A549 (cell line): ENCODE measurements at regions not wholly inside any gene's neighbourhood (a gene's known extent, or its start where the extent isn't known, plus 50 kb on each side); places are given as distances from the start of the nearest gene placed in this dataset.

Source experiments
- ATAC-seq, 2 experiments: fragments of 200-7000 bp in 1 of 2; fragments of >200 bp in 1 of 2; cut with Nextera tagmentation in 1 of 2; cut with Tn5 transposase in 1 of 2; 3 replicates each; pipeline versions ENCODE4 v1.8.0 to v1.9.1; 2018 to 2020; ENCODE audit warnings: mild to moderate bottlenecking in 1 of 2, moderate library complexity in 1 of 2
- CTCF ChIA-PET: fragments of 300-600 bp; sonication (Branson Sonifier 250); formaldehyde crosslinking; extraction: SDS; loops from one replicate; lab custom pipeline; 2021; ENCODE audit warnings: antibody characterized with exemption, inconsistent platforms; lab: Yijun Ruan, JAX
- POLR2A ChIA-PET: fragments of 350-600 bp; formaldehyde crosslinking; extraction: SDS; loops from one replicate; lab custom pipeline; 2021; ENCODE audit warnings: antibody characterized with exemption, inconsistent platforms; lab: Yijun Ruan, JAX
- DNase-seq, 2 experiments: peaks; one replicate each; pipeline versions ENCODE4 v3.0.0 to v3.0.0-alpha.2; 2011 to 2016; ENCODE audit warnings: low read depth in 1 of 2, low spot score in 1 of 2
- FAIRE-seq: peaks from 2 replicates; lab custom pipeline; 2011; peaks lifted over from hg19 to GRCh38; lab: Jason Lieb, UNC
- H3K27ac ChIP-seq, 2 experiments: fragments of >200 bp; sonication (Bioruptor Twin); formaldehyde crosslinking; 3 replicates each; pipeline ENCODE4 v1.5.1; 2016 to 2017
- H3K4me1 ChIP-seq: fragments of >200 bp; sonication (Bioruptor Twin); formaldehyde crosslinking; 3 replicates; pipeline ENCODE4 v1.6.1; 2016
- H3K4me2 ChIP-seq: fragments of >200 bp; sonication (Bioruptor Twin); formaldehyde crosslinking; 3 replicates; pipeline ENCODE4 v1.6.1; 2016
- H3K4me3 ChIP-seq: fragments of >200 bp; sonication (Bioruptor Twin); formaldehyde crosslinking; 3 replicates; pipeline ENCODE4 v1.5.1; 2016
- H3K9me3 ChIP-seq: fragments of >200 bp; sonication (Bioruptor Twin); formaldehyde crosslinking; 3 replicates; pipeline ENCODE4 v1.6.1; 2016
- CBX2 ChIP-seq: fragments of 200-600 bp; sonication (generic); IDR thresholded peaks from 2 replicates; pipeline ENCODE4 v1.6.1; 2016; ENCODE audit warnings: low read depth, mild to moderate bottlenecking, borderline replicate concordance
- CTCF ChIP-seq: fragments of >200 bp; sonication (Bioruptor Twin); formaldehyde crosslinking; IDR thresholded peaks from 3 replicates; pipeline ENCODE4 v1.5.1; 2016
- ESRRA ChIP-seq: fragments of 150-350 bp; IDR thresholded peaks from 2 replicates; pipeline ENCODE4 v1.6.1; 2014; ENCODE audit warnings: mild to moderate bottlenecking, low read length, borderline replicate concordance
- FOSB ChIP-seq: fragments of 250-450 bp; sonication (Bioruptor Pico); IDR thresholded peaks from 2 replicates; pipeline ENCODE4 v1.5.0; 2020; ENCODE audit warnings: mild to moderate bottlenecking, moderate library complexity
- FOSL2 ChIP-seq, 2 experiments: fragments of 450-650 bp in 1 of 2; fragments of >200 bp in 1 of 2; sonication (Bioruptor Twin) in 1 of 2; formaldehyde crosslinking; IDR thresholded peaks; 2 replicates each; pipeline versions ENCODE4 v1.5.0 to v1.6.1; 2016 to 2020; ENCODE audit warnings: mild to moderate bottlenecking in 1 of 2, moderate library complexity in 1 of 2
- GATA3 ChIP-seq: IDR thresholded peaks from 2 replicates; pipeline ENCODE4 v1.6.1; 2012; ENCODE audit warnings: borderline replicate concordance
- HMGXB4 ChIP-seq: fragments of 250-450 bp; sonication (Bioruptor Pico); IDR thresholded peaks from 2 replicates; pipeline ENCODE4 v1.5.0; 2021; ENCODE audit warnings: mild to moderate bottlenecking, moderate library complexity, borderline replicate concordance
- MAZ ChIP-seq: fragments of 150-350 bp; IDR thresholded peaks from 2 replicates; pipeline ENCODE4 v1.6.1; 2014; ENCODE audit warnings: antibody characterized with exemption, low read depth, low read length, borderline replicate concordance
- NFE2L2 ChIP-seq: fragments of 150-350 bp; conservative IDR thresholded peaks from 2 replicates; pipeline ENCODE4 v1.6.1; 2014; ENCODE audit warnings: low read length
- NPAS2 ChIP-seq: fragments of 250-450 bp; sonication (Bioruptor Pico); IDR thresholded peaks from 2 replicates; pipeline ENCODE4 v1.8.0; 2022; ENCODE audit warnings: mild to moderate bottlenecking, moderate library complexity, borderline replicate concordance
- NR3C1 ChIP-seq: fragments of >200 bp; sonication (Bioruptor Twin); formaldehyde crosslinking; IDR thresholded peaks from 3 replicates; pipeline ENCODE4 v1.6.1; 2017
- PHF8 ChIP-seq: fragments of 200-600 bp; sonication (generic); IDR thresholded peaks from 2 replicates; pipeline ENCODE4 v1.6.1; 2016; ENCODE audit warnings: low read depth, mild to moderate bottlenecking, antibody characterized with exemption, moderate library complexity, borderline replicate concordance
- RCOR1 ChIP-seq: fragments of 150-350 bp; IDR thresholded peaks from 2 replicates; pipeline ENCODE4 v1.6.1; 2014; ENCODE audit warnings: antibody characterized with exemption, low read length, low read depth
- RNF2 ChIP-seq: fragments of 200-600 bp; sonication (generic); IDR thresholded peaks from 2 replicates; pipeline ENCODE4 v1.6.1; 2016; ENCODE audit warnings: low read depth, mild to moderate bottlenecking, antibody characterized with exemption, moderate library complexity, borderline replicate concordance
- SMC3 ChIP-seq: fragments of >200 bp; sonication (Bioruptor Twin); formaldehyde crosslinking; IDR thresholded peaks from 3 replicates; pipeline ENCODE4 v1.6.1; 2018; ENCODE audit warnings: inconsistent platforms
- SREBF2 ChIP-seq: fragments of 450-650 bp; IDR thresholded peaks from 2 replicates; pipeline ENCODE4 v1.6.1; 2014; ENCODE audit warnings: mild to moderate bottlenecking, moderate library complexity
- TFCP2L1 ChIP-seq: fragments of 250-450 bp; sonication (Bioruptor Pico); IDR thresholded peaks from 2 replicates; pipeline ENCODE4 v1.5.0; 2021; ENCODE audit warnings: mild to moderate bottlenecking
- ZC3H11A ChIP-seq: fragments of 450-650 bp; IDR thresholded peaks from 2 replicates; pipeline ENCODE4 v1.6.1; 2014; ENCODE audit warnings: antibody characterized with exemption, mild to moderate bottlenecking
- WGBS: methylation state at CpG from one replicate; pipeline ENCODE4 v1.1.6; 2017; ENCODE audit errors: missing lambda C conversion rate; 5-methylcytosine and 5-hydroxymethylcytosine counted together
- TF ChIP-seq, protein P1 (sequence below): fragments of 150-350 bp; IDR thresholded peaks from 2 replicates; pipeline ENCODE4 v1.6.1; 2014; ENCODE audit warnings: low read depth, mild to moderate bottlenecking, low read length
- TF ChIP-seq, protein P2 (sequence below): fragments of 200-600 bp; sonication (generic); IDR thresholded peaks from 2 replicates; pipeline ENCODE4 v1.6.1; 2016; ENCODE audit warnings: antibody characterized with exemption, mild to moderate bottlenecking, moderate library complexity
- TF ChIP-seq, protein P3 (sequence below): IDR thresholded peaks from 2 replicates; pipeline ENCODE4 v1.6.1; 2012; ENCODE audit warnings: low read depth, borderline replicate concordance

DNA sequence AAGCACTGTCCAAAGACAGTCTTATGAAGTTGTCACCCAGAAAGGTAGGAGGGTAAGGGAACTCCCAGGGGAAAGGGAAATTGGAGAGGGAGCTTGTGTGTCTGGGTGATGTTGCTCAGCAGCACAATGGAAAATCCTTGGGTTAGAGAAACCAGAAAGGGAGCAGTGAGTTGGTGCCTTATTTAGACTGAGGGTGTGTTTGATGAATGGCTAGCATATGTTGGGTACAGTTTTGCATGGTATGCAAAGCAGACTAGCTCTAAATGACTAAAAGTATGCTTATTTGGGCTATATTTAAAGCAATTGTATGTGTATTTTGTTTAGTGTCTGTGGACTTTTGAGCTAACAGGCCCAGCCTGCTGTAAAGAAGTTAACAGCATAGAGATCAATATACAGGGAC, 2884.6 kb upstream of the PCDH20 start:
- no peak for FAIRE-seq
- no peaks in the 10 kb centered on the region for H3K9me3 ChIP-seq
- POLR2A ChIA-PET, result no interaction called here
- no peak for TF ChIP-seq PHF8
- TF ChIP-seq FOSB (CRISPR knock-in tag), result no peak
- TF ChIP-seq NFE2L2, result no peak
- no peak for TF ChIP-seq SREBF2
- no peak for TF ChIP-seq ZC3H11A
- no peak for TF ChIP-seq RCOR1
- no peaks in the 10 kb centered on the region for H3K4me1 ChIP-seq
- H3K4me2 ChIP-seq, result no peak overlapping the region
- CTCF ChIA-PET, result no interaction called here
- DNase-seq, result no peak
- ATAC-seq, result no peak
- H3K27ac ChIP-seq, result no peak overlapping the region
- H3K4me3 ChIP-seq, result no peak overlapping the region

DNA sequence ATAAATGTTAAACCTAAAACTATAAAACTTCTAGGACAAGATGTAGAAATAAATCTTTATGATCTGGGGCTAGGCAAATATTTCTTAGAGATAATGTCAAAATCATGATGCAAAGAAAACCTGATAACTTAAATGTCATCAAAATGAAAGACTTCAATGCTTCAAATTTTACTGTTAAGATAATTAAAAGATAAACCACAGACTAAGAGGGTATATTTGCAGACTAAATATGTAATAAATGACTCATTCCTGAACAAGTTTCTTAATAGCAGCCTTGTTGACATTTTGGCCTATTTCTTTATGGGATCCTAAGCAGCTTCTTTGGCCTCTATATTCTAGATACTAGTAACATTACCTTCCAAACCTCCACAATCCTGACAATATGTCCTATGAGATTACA, 2878.3 kb upstream of the PCDH20 start:
- CTCF ChIA-PET, result no interaction called here
- DNase-seq, result no peak
- POLR2A ChIA-PET, result no interaction called here
- no peak overlapping the region for H3K27ac ChIP-seq
- no peaks in the 10 kb centered on the region for H3K9me3 ChIP-seq
- H3K4me2 ChIP-seq, result no peak overlapping the region
- no peaks in the 10 kb centered on the region for H3K4me1 ChIP-seq
- FAIRE-seq, result no peak
- no peak for ATAC-seq
- no peak for TF ChIP-seq TFCP2L1 (CRISPR knock-in tag)
- TF ChIP-seq, protein P1, sequence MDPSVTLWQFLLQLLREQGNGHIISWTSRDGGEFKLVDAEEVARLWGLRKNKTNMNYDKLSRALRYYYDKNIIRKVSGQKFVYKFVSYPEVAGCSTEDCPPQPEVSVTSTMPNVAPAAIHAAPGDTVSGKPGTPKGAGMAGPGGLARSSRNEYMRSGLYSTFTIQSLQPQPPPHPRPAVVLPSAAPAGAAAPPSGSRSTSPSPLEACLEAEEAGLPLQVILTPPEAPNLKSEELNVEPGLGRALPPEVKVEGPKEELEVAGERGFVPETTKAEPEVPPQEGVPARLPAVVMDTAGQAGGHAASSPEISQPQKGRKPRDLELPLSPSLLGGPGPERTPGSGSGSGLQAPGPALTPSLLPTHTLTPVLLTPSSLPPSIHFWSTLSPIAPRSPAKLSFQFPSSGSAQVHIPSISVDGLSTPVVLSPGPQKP, result no peak
- TF ChIP-seq, all 56 proteins: peak for 0
- no peak overlapping the region for H3K4me3 ChIP-seq

GRCh38 chr13:64289702-64290101, 2874.1 kb upstream of the PCDH20 start:
- DNase-seq (no peak), ATAC-seq (no peak), FAIRE-seq (no peak)
- TF ChIP-seq, protein P2, sequence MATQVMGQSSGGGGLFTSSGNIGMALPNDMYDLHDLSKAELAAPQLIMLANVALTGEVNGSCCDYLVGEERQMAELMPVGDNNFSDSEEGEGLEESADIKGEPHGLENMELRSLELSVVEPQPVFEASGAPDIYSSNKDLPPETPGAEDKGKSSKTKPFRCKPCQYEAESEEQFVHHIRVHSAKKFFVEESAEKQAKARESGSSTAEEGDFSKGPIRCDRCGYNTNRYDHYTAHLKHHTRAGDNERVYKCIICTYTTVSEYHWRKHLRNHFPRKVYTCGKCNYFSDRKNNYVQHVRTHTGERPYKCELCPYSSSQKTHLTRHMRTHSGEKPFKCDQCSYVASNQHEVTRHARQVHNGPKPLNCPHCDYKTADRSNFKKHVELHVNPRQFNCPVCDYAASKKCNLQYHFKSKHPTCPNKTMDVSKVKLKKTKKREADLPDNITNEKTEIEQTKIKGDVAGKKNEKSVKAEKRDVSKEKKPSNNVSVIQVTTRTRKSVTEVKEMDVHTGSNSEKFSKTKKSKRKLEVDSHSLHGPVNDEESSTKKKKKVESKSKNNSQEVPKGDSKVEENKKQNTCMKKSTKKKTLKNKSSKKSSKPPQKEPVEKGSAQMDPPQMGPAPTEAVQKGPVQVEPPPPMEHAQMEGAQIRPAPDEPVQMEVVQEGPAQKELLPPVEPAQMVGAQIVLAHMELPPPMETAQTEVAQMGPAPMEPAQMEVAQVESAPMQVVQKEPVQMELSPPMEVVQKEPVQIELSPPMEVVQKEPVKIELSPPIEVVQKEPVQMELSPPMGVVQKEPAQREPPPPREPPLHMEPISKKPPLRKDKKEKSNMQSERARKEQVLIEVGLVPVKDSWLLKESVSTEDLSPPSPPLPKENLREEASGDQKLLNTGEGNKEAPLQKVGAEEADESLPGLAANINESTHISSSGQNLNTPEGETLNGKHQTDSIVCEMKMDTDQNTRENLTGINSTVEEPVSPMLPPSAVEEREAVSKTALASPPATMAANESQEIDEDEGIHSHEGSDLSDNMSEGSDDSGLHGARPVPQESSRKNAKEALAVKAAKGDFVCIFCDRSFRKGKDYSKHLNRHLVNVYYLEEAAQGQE, result no peak
- no peak for TF ChIP-seq SREBF2
- no peak for TF ChIP-seq GATA3
- no peak for TF ChIP-seq NPAS2
- TF ChIP-seq FOSL2 (IDR thresholded peaks at IDR 0.05), result no peak
- no peak for TF ChIP-seq FOSL2 (CRISPR knock-in tag; IDR thresholded peaks at IDR 0.05)
- TF ChIP-seq, protein P3, sequence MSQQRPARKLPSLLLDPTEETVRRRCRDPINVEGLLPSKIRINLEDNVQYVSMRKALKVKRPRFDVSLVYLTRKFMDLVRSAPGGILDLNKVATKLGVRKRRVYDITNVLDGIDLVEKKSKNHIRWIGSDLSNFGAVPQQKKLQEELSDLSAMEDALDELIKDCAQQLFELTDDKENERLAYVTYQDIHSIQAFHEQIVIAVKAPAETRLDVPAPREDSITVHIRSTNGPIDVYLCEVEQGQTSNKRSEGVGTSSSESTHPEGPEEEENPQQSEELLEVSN, result no peak
- TF ChIP-seq SMC3, result no peak
- no peaks in the 10 kb centered on the region for H3K4me1 ChIP-seq
- WGBS, result 56% methylated on average over 3 of the region's 3 CpGs
- H3K27ac ChIP-seq, result no peak overlapping the region
- ChIA-PET CTCF (no interaction called here), POLR2A (no interaction called here)
- H3K4me3 ChIP-seq, result no peak overlapping the region
- no peaks in the 10 kb centered on the region for H3K9me3 ChIP-seq
- no peak overlapping the region for H3K4me2 ChIP-seq

GRCh38 chr13:64283926-64284325, 2868.3 kb upstream of the PCDH20 start:
- H3K4me2 ChIP-seq, result no peak overlapping the region
- no peak overlapping the region for H3K4me3 ChIP-seq
- DNase-seq (no peak), FAIRE-seq (no peak), ATAC-seq (no peak)
- H3K27ac ChIP-seq, result no peak overlapping the region
- ChIA-PET POLR2A (no interaction called here), CTCF (no interaction called here)
- no peaks in the 10 kb centered on the region for H3K4me1 ChIP-seq
- WGBS, result 55% methylated on average over 2 of the region's 2 CpGs
- no peaks in the 10 kb centered on the region for H3K9me3 ChIP-seq
- no peak for TF ChIP-seq RNF2
- TF ChIP-seq NPAS2, result no peak
- TF ChIP-seq SREBF2, result no peak
- no peak for TF ChIP-seq MAZ
- TF ChIP-seq ESRRA, result no peak
- no peak for TF ChIP-seq ZC3H11A
- no peak for TF ChIP-seq NR3C1
- no peak for TF ChIP-seq CBX2
- no peak for TF ChIP-seq CTCF
- TF ChIP-seq, protein P3, result no peak
- no peak for TF ChIP-seq HMGXB4
